GM12878 (cell line): ENCODE measurements at regions not wholly inside any gene's neighbourhood (a gene's known extent, or its start where the extent isn't known, plus 50 kb on each side); places are given as distances from the start of the nearest gene placed in this dataset.

Experiments
- ATAC-seq: fragments of 200-7000 bp; cut with Tn5 transposase; 3 replicates; pipeline ENCODE4 v1.9.1; 2020; ENCODE audit warnings: mild to moderate bottlenecking, moderate library complexity
- BruUV-seq: library from RNA; stranded (reverse); fragments of 400-500 nt; replicated peaks from 2 replicates; lab custom pipeline; 2021; lab: Mats Ljungman, UMichigan
- CTCF ChIA-PET: fragments of 300-600 bp; sonication (Branson Sonifier 250); formaldehyde crosslinking; extraction: SDS; loops from one replicate; lab custom pipeline; 2021; ENCODE audit warnings: inconsistent platforms; lab: Yijun Ruan, JAX
- POLR2A ChIA-PET: fragments of 350-600 bp; formaldehyde crosslinking; extraction: SDS; loops from one replicate; lab custom pipeline; 2021; ENCODE audit warnings: inconsistent platforms; lab: Charles Lee
- RAD21 ChIA-PET: fragments of 300-600 bp; sonication (Branson Sonifier 250); formaldehyde crosslinking; loops from one replicate; lab custom pipeline; 2023; ENCODE audit warnings: antibody characterized with exemption; ENCODE audit not compliant: unreplicated experiment; lab: Charles Lee
- SMC1A ChIA-PET: fragments of 300-600 bp; sonication (Branson Sonifier 250); formaldehyde crosslinking; loops from one replicate; lab custom pipeline; 2023; ENCODE audit not compliant: unreplicated experiment, uncharacterized antibody; lab: Charles Lee
- DNase-seq: peaks from one replicate; pipeline ENCODE4 v3.0.0-alpha.2; 2011; ENCODE audit warnings: low read depth, low spot score
- FAIRE-seq: peaks from 3 replicates; lab custom pipeline; 2011; peaks lifted over from hg19 to GRCh38; lab: Jason Lieb, UNC
- H2AFZ ChIP-seq: 2 replicates; pipeline ENCODE4 v1.6.0; 2011; ENCODE audit warnings: low read depth, low read length, control low read depth; ENCODE audit not compliant: control insufficient read depth
- H3K27ac ChIP-seq: 2 replicates; pipeline ENCODE4 v1.5.1; 2011; ENCODE audit warnings: control low read depth; ENCODE audit not compliant: control insufficient read depth, insufficient read depth
- H3K27me3 ChIP-seq, 2 experiments: replicated peaks in 1 of 2; 2 replicates each; pipeline versions ENCODE4 v1.6.0 to v1.6.1; 2011; ENCODE audit warnings: low read length in 1 of 2; ENCODE audit not compliant: control insufficient read depth in 2 of 2, insufficient read depth in 2 of 2
- H3K36me3 ChIP-seq, 2 experiments: 2 replicates each; pipeline ENCODE4 v1.5.1; 2011; ENCODE audit warnings: low read length in 1 of 2; ENCODE audit not compliant: control insufficient read depth in 2 of 2, insufficient read depth in 2 of 2
- H3K4me1 ChIP-seq: 2 replicates; pipeline ENCODE4 v1.6.1; 2011; ENCODE audit warnings: mild to moderate bottlenecking, low read length, moderate library complexity, mixed read lengths; ENCODE audit not compliant: control insufficient read depth, insufficient read depth
- H3K4me2 ChIP-seq: 2 replicates; pipeline ENCODE4 v1.6.0; 2011; ENCODE audit warnings: control low read depth; ENCODE audit not compliant: control insufficient read depth, insufficient read depth
- H3K4me3 ChIP-seq: fragments of 200-600 bp; sonication (generic); 2 replicates; pipeline ENCODE4 v1.5.1; 2016
- H3K79me2 ChIP-seq: 2 replicates; pipeline ENCODE4 v1.6.0; 2011; ENCODE audit warnings: low read length; ENCODE audit not compliant: control insufficient read depth, insufficient read depth
- H3K9ac ChIP-seq: 2 replicates; pipeline ENCODE4 v1.8.0; 2011; ENCODE audit warnings: low read length, control low read depth, mixed read lengths; ENCODE audit not compliant: control insufficient read depth, insufficient read depth
- H3K9me3 ChIP-seq: replicated peaks from 3 replicates; pipeline ENCODE4 v1.5.1; 2011; ENCODE audit warnings: mild to moderate bottlenecking, low read length; ENCODE audit not compliant: control insufficient read depth, insufficient read depth
- H4K20me1 ChIP-seq: 2 replicates; pipeline ENCODE4 v1.6.0; 2011; ENCODE audit not compliant: control insufficient read depth, insufficient read depth
- BCL11A ChIP-seq: IDR thresholded peaks from 2 replicates; pipeline ENCODE4 v1.6.1; 2011; ENCODE audit warnings: low read depth, low read length
- CBFB ChIP-seq: IDR thresholded peaks from 2 replicates; pipeline ENCODE4 v1.6.1; 2016; ENCODE audit warnings: antibody characterized with exemption, low read depth
- FOXM1 ChIP-seq: IDR thresholded peaks from 2 replicates; pipeline ENCODE4 v1.6.1; 2012; ENCODE audit warnings: low read depth, mild to moderate bottlenecking, inconsistent platforms, low read length, moderate library complexity
- KLF5 ChIP-seq: fragments of 450-650 bp; IDR thresholded peaks from 2 replicates; pipeline ENCODE4 v1.6.1; 2014; ENCODE audit warnings: mild to moderate bottlenecking; ENCODE audit not compliant: partially characterized antibody
- PAX5 ChIP-seq: IDR thresholded peaks from 2 replicates; pipeline ENCODE4 v1.6.1; 2011; ENCODE audit warnings: low read depth, low read length, borderline replicate concordance
- RELA ChIP-seq: fragments of 450-650 bp; IDR thresholded peaks from 2 replicates; pipeline ENCODE4 v1.8.0; 2014; ENCODE audit warnings: borderline replicate concordance; ENCODE audit not compliant: partially characterized antibody
- STAT3 ChIP-seq: IDR thresholded peaks from 2 replicates; pipeline ENCODE4 v1.6.1; 2011; ENCODE audit warnings: low read depth, low read length, improper control_type of control experiment
- WGBS: methylation state at CpG from one replicate; pipeline ENCODE4 v1.1.6; 2016; ENCODE audit warnings: low lambda C conversion rate; ENCODE audit not compliant: insufficient replicate concordance, insufficient coverage; ENCODE audit errors: missing lambda C conversion rate; 5-methylcytosine and 5-hydroxymethylcytosine counted together
- in situ Hi-C: fragments of 300-500 bp; cut with MboI; formaldehyde crosslinking; loops from 9 replicates; pipeline ENCODE4 v1.14.3; 2018; ENCODE audit warnings: mixed read lengths
- intact Hi-C: fragments of 100-400 bp; cut with micrococcal nuclease; formaldehyde crosslinking; loops from one replicate; pipeline ENCODE4 v1.14.2; 2022; ENCODE audit not compliant: unreplicated experiment
- TF ChIP-seq, protein P1 (sequence below): fragments of 450-650 bp; IDR thresholded peaks from 2 replicates; pipeline ENCODE4 v1.6.1; 2017; ENCODE audit warnings: mild to moderate bottlenecking, moderate library complexity
- TF ChIP-seq, protein P2 (sequence below): IDR thresholded peaks from 2 replicates; pipeline ENCODE4 v1.6.1; 2012; ENCODE audit warnings: low read depth, low read length, improper control_type of control experiment
- TF ChIP-seq, protein P3 (sequence below): fragments of 450-650 bp; formaldehyde crosslinking; IDR thresholded peaks from 2 replicates; pipeline ENCODE4 v1.4.0; 2020; ENCODE audit warnings: mild to moderate bottlenecking, moderate library complexity

DNA sequence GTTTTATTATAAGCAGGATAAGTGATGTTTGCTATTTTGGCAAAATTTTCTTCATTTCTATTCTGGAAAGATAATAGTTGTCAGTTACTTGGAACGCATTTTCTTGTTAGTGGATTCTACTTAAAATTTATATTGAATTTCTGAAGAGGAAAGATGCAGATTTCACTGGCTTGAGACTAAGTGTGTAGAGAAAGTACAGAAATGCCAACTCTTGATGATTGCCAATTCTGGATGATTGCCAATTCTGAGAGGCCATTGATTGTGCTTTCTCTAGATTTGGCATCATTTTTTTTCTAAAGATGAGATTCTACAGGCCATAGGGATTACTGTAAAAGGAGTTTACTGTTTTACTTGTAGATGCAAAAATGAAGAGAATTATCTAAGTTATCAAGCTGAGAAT, 58.9 kb upstream of the CNTN3 start (continued):
- TF ChIP-seq, protein P1, sequence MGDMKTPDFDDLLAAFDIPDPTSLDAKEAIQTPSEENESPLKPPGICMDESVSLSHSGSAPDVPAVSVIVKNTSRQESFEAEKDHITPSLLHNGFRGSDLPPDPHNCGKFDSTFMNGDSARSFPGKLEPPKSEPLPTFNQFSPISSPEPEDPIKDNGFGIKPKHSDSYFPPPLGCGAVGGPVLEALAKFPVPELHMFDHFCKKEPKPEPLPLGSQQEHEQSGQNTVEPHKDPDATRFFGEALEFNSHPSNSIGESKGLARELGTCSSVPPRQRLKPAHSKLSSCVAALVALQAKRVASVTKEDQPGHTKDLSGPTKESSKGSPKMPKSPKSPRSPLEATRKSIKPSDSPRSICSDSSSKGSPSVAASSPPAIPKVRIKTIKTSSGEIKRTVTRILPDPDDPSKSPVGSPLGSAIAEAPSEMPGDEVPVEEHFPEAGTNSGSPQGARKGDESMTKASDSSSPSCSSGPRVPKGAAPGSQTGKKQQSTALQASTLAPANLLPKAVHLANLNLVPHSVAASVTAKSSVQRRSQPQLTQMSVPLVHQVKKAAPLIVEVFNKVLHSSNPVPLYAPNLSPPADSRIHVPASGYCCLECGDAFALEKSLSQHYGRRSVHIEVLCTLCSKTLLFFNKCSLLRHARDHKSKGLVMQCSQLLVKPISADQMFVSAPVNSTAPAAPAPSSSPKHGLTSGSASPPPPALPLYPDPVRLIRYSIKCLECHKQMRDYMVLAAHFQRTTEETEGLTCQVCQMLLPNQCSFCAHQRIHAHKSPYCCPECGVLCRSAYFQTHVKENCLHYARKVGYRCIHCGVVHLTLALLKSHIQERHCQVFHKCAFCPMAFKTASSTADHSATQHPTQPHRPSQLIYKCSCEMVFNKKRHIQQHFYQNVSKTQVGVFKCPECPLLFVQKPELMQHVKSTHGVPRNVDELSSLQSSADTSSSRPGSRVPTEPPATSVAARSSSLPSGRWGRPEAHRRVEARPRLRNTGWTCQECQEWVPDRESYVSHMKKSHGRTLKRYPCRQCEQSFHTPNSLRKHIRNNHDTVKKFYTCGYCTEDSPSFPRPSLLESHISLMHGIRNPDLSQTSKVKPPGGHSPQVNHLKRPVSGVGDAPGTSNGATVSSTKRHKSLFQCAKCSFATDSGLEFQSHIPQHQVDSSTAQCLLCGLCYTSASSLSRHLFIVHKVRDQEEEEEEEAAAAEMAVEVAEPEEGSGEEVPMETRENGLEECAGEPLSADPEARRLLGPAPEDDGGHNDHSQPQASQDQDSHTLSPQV, result no peak
- no peak for TF ChIP-seq KLF5

DNA sequence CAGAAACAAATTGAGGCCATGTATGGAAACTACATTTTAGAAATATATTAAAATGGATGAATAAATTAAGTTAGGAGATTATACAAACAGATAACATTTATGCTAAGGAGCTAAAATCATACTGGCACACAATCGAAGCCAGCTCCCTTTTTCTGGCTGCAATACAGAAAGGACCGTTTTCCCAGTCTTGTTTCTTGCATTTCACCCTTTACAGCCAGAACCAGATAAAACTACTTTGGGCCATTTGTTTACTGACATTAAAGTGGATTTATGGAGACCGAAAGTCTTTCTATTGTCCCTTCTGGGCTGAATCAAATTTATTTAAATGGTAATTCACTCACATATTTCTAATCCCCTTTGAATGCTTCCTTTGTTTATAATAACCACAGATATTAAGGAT, 50.1 kb upstream of the CNTN3 start:
- POLR2A ChIA-PET, result no interaction called here
- Histone ChIP-seq H3K9ac (no peak overlapping the region), H3K27me3 (no peaks in the 10 kb centered on the region), H3K27ac (no peak overlapping the region), H3K36me3 (no peaks in the 10 kb centered on the region), H3K4me2 (no peak overlapping the region), H3K79me2 (no peaks in the 10 kb centered on the region), H3K4me3 (no peak overlapping the region), H3K9me3 (no peaks in the 10 kb centered on the region), H4K20me1 (no peaks in the 10 kb centered on the region), H2AFZ (no peak overlapping the region), H3K4me1 (no peaks in the 10 kb centered on the region)
- in situ Hi-C loops, result no loop called here
- CTCF ChIA-PET, result no interaction called here
- TF ChIP-seq BCL11A, result no peak
- no peak for TF ChIP-seq PAX5
- TF ChIP-seq, protein P2, sequence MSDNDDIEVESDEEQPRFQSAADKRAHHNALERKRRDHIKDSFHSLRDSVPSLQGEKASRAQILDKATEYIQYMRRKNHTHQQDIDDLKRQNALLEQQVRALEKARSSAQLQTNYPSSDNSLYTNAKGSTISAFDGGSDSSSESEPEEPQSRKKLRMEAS, result no peak
- TF ChIP-seq, protein P3, sequence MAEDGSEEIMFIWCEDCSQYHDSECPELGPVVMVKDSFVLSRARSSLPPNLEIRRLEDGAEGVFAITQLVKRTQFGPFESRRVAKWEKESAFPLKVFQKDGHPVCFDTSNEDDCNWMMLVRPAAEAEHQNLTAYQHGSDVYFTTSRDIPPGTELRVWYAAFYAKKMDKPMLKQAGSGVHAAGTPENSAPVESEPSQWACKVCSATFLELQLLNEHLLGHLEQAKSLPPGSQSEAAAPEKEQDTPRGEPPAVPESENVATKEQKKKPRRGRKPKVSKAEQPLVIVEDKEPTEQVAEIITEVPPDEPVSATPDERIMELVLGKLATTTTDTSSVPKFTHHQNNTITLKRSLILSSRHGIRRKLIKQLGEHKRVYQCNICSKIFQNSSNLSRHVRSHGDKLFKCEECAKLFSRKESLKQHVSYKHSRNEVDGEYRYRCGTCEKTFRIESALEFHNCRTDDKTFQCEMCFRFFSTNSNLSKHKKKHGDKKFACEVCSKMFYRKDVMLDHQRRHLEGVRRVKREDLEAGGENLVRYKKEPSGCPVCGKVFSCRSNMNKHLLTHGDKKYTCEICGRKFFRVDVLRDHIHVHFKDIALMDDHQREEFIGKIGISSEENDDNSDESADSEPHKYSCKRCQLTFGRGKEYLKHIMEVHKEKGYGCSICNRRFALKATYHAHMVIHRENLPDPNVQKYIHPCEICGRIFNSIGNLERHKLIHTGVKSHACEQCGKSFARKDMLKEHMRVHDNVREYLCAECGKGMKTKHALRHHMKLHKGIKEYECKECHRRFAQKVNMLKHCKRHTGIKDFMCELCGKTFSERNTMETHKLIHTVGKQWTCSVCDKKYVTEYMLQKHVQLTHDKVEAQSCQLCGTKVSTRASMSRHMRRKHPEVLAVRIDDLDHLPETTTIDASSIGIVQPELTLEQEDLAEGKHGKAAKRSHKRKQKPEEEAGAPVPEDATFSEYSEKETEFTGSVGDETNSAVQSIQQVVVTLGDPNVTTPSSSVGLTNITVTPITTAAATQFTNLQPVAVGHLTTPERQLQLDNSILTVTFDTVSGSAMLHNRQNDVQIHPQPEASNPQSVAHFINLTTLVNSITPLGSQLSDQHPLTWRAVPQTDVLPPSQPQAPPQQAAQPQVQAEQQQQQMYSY (CRISPR knock-in tag), result no peak
- no peak for TF ChIP-seq RELA
- TF ChIP-seq FOXM1, result no peak
- TF ChIP-seq STAT3, result no peak
- TF ChIP-seq CBFB, result no peak
- intact Hi-C loops, result no loop called here
- no peak for FAIRE-seq
- RAD21 ChIA-PET, result no interaction called here
- 15% methylated on average over 3 of the region's 3 CpGs for WGBS
- no peak for ATAC-seq
- no TSS peak for BruUV-seq
- no peak for DNase-seq
- SMC1A ChIA-PET, result no interaction called here
